Epithelial cell of proximal tubule (primary cell): ENCODE measurements at regions not wholly inside any gene's neighbourhood (a gene's known extent, or its start where the extent isn't known, plus 50 kb on each side); places are given as distances from the start of the nearest gene placed in this dataset.

Experiments
- DNase-seq: peaks from one replicate; pipeline ENCODE4 v3.0.0-alpha.2; 2011; ENCODE audit warnings: low read depth
- H3K4me3 ChIP-seq: 2 replicates; pipeline ENCODE4 v1.5.1; 2011; ENCODE audit warnings: low read depth, mild to moderate bottlenecking, low read length
- TF ChIP-seq, protein P1 (sequence below): conservative IDR thresholded peaks from 2 replicates; pipeline ENCODE4 v1.5.1; 2012; ENCODE audit warnings: low read depth, mild to moderate bottlenecking, low read length

DNA sequence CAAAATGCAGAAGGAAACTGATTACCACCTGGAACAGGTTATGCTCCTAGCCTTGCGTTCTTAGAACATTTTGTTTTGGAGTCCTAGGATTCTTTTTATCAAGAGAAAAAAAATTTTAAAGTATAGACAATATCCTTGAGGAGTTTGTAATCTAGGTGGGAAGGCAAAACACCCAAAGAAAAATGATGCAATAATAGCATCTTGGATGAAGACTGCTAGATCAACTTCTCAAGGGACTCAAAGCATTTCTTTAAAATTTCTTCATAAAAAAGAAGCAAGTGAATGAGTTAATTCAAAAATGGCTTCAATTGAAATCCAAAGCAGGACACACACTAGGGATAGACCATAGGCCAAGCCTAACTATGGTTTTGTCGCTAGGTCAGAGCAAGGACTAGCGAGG lies 515.8 kb upstream of the ZFHX3 start:
- DNase-seq, result no peak
- TF ChIP-seq, protein P1, sequence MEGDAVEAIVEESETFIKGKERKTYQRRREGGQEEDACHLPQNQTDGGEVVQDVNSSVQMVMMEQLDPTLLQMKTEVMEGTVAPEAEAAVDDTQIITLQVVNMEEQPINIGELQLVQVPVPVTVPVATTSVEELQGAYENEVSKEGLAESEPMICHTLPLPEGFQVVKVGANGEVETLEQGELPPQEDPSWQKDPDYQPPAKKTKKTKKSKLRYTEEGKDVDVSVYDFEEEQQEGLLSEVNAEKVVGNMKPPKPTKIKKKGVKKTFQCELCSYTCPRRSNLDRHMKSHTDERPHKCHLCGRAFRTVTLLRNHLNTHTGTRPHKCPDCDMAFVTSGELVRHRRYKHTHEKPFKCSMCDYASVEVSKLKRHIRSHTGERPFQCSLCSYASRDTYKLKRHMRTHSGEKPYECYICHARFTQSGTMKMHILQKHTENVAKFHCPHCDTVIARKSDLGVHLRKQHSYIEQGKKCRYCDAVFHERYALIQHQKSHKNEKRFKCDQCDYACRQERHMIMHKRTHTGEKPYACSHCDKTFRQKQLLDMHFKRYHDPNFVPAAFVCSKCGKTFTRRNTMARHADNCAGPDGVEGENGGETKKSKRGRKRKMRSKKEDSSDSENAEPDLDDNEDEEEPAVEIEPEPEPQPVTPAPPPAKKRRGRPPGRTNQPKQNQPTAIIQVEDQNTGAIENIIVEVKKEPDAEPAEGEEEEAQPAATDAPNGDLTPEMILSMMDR, result no peak
- H3K4me3 ChIP-seq, result no peak overlapping the region

DNA sequence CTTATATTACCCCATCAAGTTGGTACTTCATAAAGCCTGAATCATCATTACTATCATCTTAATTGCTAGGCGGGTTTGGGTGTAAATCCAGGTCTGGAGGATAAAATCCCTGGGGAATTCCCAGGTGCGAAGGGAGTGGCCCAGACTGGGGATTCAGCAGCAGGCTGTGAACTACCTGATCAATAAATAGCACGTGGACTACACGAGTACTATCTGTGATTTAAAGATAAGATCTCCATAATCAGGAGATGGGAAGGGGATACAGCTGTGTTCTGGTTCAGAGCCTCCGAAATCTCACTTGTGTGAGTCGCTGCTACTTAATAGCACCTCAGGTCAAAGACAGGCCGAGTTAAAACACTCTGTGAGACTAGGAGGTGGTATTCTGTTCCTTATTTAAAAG lies 512.6 kb upstream of the ZFHX3 start:
- H3K4me3 ChIP-seq, result no peak overlapping the region
- TF ChIP-seq, protein P1, result no peak
- DNase-seq, result no peak

DNA sequence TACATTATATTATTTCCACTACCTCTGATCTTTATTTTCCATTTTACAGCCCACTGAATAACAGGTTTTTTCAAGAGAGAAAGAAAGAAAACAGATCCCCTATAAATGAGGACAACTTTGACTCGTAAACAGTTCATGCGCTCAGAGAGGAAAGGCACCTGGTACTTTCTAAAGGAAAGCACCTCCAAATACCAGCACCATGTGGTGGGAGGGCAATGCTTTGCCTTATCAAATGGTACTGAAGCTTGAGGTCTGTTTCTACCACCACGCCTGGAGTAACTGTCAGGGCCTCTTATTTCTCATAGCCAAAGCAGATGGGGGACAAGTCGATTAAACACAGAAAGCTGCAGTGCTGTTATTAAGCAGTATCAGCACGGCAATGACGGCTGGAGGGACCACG lies 510.3 kb upstream of the ZFHX3 start:
- DNase-seq, result no peak
- TF ChIP-seq, protein P1, result no peak

DNA sequence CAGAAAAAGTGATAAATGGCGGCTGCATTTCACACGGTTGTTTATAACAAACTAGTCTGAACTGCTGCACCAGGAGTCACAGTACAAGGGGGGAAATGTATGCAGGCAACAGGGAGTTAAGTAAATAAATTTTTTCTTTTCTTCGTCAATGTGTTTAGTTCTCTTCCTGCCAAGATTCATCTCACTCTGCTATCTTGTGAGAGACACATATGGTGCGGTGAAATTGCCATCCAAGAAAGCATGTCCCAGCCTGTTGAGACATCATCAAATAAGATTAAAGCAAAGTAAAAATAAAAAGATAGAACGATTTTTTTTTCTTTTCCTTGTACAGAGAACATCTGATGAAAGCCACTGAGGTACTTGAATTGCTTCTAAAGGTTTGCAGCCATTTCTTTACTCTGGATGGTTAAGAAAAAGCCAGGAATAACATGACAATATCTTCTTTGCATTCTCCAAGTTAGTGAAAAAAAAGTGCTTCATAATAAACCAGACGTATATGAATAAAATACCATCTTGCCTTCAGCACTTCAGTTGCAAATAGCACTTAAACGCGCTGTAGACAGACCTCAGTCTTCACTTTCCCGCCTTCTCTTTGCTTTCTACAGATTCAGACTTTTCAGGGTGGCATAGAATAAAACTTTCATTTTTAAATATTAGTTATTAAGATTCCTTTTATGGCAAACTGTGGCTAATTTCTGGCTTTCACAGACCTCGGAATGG lies 506.2 kb upstream of the ZFHX3 start:
- TF ChIP-seq, protein P1, result no peak
- H3K4me3 ChIP-seq, result no peak overlapping the region
- no peak for DNase-seq

More for the DNA sequence above, 510.3 kb upstream of the ZFHX3 start:
- H3K4me3 ChIP-seq, result no peak overlapping the region

DNA sequence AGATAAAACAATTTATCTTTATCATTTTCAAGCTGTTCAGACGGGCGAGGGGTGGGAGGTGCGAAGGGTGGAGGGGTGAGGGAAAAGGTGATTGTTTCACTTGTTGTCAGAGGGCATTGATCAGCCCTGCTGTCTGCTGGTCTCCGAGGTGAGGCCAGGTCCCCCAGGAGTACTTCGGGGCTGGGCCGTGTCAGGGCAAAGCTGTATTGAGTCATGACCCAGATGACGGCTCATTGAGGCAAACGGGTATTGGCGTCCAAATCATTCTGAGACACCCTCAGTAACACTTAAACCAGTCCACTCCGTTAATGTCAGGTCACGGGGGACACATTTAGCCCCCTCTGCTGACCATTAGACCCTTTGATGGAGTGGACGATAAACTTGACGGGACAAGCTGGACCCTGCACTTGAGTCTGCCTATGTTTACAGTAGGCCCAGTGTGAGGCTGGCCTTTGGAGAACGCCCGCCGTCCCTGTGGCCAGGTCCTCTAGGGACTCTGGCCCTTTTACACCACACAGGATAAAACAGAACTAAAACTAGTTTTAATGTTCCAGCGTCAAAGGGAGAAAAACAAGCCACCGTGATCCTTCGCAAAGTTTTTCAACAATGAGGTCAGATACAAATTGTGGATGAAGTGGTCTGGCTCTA lies 502.2 kb upstream of the ZFHX3 start:
- TF ChIP-seq, protein P1, result no peak
- DNase-seq, result no peak
- H3K4me3 ChIP-seq, result no peak overlapping the region

DNA sequence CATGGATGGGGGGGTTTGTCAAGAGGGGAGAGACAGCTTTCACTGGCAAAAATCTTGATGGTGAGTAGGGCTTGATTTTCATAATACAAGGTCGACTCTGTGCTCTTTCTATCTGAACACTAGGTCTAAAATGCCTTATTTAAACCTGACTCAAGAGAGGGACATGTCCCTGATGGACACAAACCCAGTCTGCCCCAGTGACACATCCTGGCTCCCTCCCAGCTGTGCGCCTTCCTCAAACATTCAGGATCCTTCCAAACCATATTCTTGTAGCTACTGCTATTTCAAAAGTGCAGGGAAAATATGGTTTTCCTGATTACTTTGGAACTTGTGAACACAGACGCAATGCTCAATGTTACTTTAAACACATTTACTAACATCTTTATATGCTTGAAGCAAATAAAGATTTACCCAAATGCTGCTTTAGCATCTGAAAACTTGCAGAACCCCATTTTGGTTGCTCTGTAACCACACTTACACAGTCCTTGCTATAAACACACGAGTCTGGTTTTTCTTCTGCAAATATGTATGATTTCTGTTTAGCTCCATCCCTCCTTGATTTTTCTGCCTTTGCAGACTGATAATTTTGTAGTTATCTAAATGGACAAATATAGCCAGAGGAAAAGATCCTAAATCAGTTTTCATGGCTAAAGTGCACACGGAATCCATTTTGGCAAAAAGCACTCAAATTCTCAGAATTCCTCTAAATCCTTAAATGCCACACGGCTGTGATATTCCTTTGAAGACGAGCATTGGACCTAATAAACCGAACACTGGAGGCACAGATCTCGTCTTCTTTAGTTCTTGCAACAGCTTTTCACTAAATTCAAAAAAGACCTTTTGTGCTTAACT lies 499.9 kb upstream of the ZFHX3 start:
- DNase-seq, result no peak
- H3K4me3 ChIP-seq, result no peak overlapping the region
- TF ChIP-seq, protein P1, result no peak
